ENCODE measurements at regions not wholly inside any gene's neighbourhood (a gene's known extent, or its start where the extent isn't known, plus 50 kb on each side); places are given as distances from the start of the nearest gene placed in this dataset.

- DNase-seq (ENCODE audit: low spot score), result no peak
Measured at GRCh38 chr2:111219285-111219684, 98.6 kb downstream of the BCL2L11 start.

GRCh38 chr2:111219734-111220505, 99.2 kb downstream of the BCL2L11 start:
- no peak for DNase-seq (ENCODE audit: low spot score)

DNA sequence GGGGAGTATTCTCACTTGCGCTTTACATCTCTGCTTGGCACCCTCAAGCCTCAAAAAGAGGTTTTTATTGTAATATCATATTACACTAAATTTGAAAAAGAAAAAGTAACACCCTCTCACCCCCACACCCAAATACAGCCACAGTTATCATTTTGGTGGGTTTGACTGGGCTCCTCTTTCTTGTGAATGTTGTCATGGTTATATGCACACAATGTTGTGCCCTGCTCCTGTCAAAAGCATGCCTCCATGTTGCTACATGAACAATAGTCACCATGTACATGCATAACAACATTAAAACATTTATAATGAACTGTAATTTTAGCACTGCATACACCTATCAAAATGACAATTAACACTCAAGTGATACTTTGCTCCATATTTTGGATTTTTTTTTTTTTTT, 100.2 kb downstream of the BCL2L11 start:
- no peak for DNase-seq (ENCODE audit: low spot score)

DNA sequence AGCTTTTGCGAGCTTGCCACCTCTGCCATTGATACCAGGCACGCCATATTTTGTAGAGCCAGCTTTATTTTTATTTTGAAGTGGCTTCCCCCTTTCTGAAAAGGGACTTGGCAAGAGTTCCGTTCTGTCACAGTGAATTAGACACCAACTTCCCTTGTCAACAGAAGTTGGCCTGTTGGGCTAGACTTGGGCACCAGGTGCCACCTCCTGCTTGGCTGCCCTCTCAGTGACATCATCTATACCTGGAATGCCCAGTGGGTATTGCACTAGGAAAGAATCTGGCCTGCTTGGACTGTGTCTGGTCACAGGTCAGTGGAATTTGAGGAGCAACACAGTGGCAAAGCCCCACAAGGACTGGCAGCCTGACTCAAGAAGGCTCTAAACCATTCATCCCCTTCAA, 101.0 kb downstream of the BCL2L11 start:
- no peak for DNase-seq (ENCODE audit: low spot score)

GRCh38 chr2:111222204-111222866, 101.6 kb downstream of the BCL2L11 start:
- no peak for DNase-seq (ENCODE audit: low spot score)

DNA sequence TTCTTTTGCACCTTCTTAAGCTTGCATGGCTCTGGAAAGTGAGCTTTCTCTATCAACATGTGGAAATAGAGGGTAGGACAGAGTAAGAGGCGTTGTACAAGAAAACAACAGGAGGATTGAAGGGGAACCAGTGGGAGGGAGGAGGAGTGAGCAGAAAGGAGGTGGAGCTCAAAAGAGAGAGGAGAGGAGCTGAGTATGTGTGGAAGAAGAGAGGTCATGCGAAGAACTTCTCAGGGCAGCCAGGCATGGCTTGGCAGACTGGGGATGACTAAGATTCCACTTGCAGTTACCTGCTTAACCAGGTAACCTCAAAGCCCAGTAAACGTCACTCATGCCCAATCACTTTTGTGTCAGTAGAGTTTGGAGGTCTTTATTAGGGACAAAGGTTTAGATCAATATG, 105.1 kb downstream of the BCL2L11 start:
- no peak for DNase-seq (ENCODE audit: low spot score)

GRCh38 chr2:111226876-111227700, 106.4 kb downstream of the BCL2L11 start:
- DNase-seq (ENCODE audit: low spot score), result no peak

DNA sequence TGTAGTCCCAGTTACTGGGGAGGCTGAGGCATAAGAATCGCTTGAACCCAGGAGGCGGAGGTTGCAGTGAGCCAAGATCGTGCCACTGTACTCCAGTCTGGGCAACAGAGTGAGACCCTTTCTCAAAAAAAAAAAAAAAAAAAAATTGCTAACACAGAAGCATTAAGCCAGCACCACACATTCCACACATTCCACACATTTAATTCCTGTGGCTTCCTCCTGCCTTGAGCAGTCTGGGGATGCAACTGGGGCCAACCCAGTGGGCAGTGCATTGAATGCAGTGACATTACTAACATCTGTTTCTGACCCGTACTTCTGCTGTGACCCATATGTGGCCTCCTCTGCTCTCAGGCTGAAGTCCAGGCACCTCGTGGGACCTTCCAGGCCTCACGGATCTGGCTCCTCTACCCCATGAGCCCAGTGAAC, 107.0 kb downstream of the BCL2L11 start:
- DNase-seq (ENCODE audit: low spot score), result no peak

- DNase-seq (ENCODE audit: low spot score), result no peak
Measured at GRCh38 chr2:111231532-111232252, 111.0 kb downstream of the BCL2L11 start.

DNA sequence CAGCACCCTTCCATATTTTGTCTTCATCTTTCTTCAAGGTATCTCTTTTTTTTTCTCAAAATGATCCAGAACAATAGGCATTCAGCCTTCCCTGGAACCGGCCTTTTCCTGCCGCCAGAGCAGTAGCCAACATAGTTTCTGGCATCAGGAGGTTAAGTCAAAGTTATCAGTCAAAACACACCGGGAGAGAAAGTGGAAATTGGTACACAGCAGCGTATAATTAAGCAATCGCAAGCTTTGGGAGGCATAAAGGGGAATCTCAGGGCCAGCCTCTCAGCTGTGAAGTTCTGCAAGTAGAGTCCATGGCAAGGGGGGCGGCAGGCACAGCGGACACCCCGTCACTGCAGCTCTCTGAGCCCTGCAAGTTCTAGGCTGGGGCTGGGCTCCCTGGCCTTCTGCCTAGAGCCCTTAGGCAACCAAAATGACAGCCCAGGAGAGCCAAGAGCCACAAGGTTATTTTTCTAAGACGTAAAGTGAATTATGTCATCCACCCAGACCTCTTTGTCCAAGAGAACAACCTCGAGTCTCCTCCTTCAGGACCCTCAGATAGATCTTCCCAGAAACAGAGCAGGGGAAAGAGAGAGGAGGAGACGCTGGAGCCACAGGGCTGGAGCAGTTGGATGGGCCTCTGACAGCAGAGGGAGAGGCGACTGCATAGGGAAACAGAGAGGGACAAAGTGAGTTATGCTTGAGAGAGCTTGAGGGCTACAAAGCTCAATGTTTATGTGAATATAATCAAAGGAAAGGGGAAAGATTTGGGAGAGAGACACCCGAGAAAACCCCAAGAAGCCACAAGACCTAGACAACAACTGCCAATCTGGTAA, 114.7 kb downstream of the BCL2L11 start:
- no peak for DNase-seq (ENCODE audit: low spot score)

DNA sequence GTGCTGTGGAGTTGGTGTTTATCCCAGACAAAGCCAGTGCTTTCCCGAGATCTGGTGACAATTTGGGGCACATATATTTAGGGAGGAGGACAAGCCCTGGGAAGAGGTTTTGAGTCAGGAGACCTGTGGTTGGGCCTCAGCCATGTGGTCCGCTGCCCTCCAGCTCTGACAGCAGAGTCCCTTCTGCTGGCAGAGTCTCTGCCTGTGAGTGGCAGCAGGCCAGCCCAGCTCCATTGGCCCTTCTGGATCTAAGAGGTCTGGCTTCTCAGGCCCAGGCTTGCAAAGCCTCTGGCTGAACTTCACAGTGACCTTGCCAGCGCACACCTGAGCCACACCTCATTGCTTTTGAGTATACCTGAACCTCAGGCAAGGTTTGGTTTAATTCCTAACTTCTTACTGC, 115.3 kb downstream of the BCL2L11 start:
- no peak for DNase-seq (ENCODE audit: low spot score)

GRCh38 chr2:111238296-111238695, 117.6 kb downstream of the BCL2L11 start:
- DNase-seq (ENCODE audit: low spot score), result no peak

DNA sequence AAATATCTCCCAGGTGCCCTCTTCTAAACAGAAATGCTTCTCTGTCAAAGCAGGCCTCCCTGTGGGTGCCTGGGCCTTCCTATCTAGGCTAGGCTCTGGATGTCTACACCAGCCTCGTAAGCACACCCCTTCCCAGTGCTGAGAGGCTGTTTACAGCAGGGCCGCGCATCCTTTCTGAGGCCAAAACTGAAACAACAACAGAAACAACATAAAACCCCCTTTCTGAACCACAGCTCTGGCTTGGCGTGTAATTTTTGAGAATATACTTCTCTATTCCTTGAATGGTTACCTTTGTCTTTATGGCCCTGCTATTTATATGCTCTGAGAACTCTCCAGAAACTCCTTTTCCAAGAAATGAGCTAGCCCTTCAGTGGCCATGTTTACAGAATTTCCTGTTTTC, 118.4 kb downstream of the BCL2L11 start:
- no peak for DNase-seq (ENCODE audit: low spot score)

DNA sequence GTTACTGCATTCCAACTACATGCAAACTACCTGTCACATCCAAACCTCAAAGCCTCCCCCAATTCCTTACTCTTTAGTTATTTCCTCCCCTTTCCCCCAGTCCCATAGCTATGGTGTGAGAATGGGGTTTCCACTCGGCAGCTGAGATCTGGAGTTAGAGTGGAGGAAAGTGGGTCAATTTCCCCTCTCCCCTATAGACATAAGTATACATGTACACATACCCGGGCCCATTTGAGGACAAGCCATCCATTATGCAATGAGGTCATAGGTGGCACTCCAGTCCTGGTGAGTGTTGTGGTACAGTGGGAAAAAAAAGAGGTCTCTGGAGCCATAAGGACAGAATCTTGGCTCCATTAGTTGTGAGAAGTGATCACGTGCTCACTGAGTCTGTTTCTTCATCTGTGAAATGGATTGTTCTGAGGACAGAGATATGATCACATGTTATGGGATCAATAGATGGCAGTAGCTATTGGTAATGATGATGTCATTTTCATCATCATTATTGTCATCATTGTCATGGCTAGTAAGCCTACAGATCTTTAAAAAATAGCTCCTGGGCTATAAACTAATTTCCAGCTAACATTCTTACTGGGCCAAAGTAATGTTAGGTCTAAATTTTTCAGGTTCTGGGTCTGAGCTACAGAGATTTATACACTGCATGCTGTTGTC, 119.0 kb downstream of the BCL2L11 start:
- no peak for DNase-seq (ENCODE audit: low spot score)

DNA sequence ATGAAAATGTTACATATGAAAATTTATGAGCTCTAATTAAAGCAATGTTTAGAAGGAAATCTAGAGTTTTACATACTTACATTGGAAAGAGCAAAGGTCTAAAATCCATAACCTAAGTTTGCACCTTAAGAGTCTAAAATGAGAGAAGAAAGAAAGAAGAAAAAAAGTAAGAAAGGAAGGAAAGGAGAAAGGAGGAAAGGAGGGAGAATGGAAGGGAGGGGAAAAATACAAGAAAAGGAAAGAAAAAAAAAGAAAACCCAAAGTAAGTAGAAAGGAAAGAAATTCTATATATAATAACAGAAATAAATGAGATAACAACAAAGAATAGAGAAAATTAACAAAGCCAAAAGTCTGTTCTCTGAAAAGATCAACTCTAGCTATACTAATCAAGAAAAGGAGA, 122.6 kb downstream of the BCL2L11 start:
- DNase-seq (ENCODE audit: low spot score), result no peak

DNA sequence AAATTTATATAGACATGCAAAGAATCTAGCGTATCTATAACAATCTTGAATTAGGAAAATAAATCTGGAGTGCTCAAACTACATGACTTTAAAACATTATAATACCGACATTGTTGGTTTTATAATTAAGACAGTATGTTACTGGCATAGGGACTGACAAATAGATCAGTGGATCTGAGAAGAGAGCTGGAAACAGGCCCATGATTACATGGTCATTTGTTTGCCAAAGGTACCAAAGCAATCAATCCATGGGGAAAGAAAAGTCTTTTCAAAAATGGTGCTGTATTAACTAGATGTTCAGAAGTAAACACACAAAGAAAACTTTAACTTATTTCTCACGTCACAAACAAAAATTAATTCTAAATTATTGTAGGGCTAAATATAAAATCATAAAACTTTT, 124.2 kb downstream of the BCL2L11 start:
- DNase-seq (ENCODE audit: low spot score), result no peak

GRCh38 chr2:111246620-111247061, 125.9 kb downstream of the BCL2L11 start:
- DNase-seq (ENCODE audit: low spot score), result no peak

DNA sequence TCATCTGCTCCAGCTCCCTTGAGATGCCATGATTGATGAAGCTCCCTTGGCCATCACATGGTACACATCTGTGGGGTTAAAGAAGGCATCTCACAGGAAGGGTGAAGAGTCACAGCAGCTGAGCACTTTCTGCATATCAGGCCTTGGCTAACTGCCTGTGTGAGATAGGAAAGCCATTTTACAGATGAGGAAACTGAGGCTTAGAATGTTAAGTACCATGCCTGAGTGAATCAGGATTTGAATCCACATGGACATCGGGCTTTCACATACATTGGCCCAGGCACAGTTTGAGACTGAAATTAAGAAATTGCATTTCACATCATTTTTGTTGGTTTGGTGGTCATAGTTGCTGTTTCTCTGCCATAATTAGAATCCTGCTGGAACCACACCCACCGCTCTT, 126.8 kb downstream of the BCL2L11 start:
- DNase-seq (ENCODE audit: low spot score), result no peak

DNA sequence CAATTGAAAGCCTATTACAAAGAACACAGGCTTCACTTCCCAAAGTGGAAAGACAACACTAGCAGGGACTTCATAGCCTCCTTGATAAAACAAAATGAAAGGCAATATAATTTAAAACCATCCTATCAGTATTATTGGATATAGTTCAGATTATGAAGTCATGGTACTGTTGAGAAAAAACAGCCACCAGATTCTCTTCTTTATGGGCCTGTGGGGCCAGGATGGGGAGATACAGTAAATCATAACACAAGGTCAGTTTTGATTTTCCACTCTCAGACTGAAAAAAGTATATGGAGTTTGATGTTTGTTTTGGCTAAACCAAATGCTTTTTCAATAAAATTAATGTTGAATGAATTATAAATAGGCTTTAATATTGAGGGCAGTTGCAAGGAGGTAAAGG, 129.1 kb downstream of the BCL2L11 start:
- no peak for DNase-seq (ENCODE audit: low spot score)

- peak; percentile 7 for DNase-seq (ENCODE audit: low spot score)
Measured at GRCh38 chr2:111250448-111251030, 129.8 kb downstream of the BCL2L11 start.

All from SK-N-DZ (cell line).